ENCODE measurements at regions not wholly inside any gene's neighbourhood (a gene's known extent, or its start where the extent isn't known, plus 50 kb on each side); places are given as distances from the start of the nearest gene placed in this dataset.

DNA sequence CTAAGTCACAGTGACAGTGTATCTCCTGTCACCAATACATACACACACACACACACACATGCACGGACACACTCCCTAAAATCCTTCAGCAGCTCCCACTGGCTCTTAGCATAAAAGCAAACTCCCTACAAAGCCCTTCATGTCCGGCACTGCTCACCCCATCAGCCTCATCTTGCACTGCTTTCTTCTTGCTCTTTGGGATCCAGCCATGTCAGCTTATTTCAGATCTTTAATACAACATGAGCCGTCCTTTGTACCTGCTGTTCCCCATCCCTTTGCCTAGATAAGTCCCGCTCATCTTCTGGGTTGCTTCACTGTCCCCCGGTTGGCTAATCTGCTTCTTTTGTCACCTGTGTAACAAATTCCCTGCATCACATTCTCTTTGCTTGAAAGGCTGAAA is 82.1 kb upstream of the VAV3 start:
- Histone ChIP-seq H3K79me2 (ENCODE audit: low read length) (no peaks in the 10 kb centered on the region), H3K9ac (ENCODE audit: low read length) (no peak overlapping the region), H3K4me1 (ENCODE audit: low read length) (peaks cover 12% of the 10 kb centered on the region), H3K9me3 (ENCODE audit: insufficient read depth, low read length) (no peaks in the 10 kb centered on the region), H3K4me2 (ENCODE audit: low read length) (no peak overlapping the region), H2AFZ (ENCODE audit: low read depth, low read length) (no peak overlapping the region), H4K20me1 (ENCODE audit: insufficient read depth, low read length) (no peaks in the 10 kb centered on the region), H3K36me3 (replicated peaks; ENCODE audit: low read depth, low read length) (no peaks in the 10 kb centered on the region), H3K27ac (ENCODE audit: low read length) (no peak overlapping the region), H3K27me3 (ENCODE audit: low read depth, low read length) (no peaks in the 10 kb centered on the region), H3K4me3 (ENCODE audit: low read length) (no peak overlapping the region)
- TF ChIP-seq, protein P1, sequence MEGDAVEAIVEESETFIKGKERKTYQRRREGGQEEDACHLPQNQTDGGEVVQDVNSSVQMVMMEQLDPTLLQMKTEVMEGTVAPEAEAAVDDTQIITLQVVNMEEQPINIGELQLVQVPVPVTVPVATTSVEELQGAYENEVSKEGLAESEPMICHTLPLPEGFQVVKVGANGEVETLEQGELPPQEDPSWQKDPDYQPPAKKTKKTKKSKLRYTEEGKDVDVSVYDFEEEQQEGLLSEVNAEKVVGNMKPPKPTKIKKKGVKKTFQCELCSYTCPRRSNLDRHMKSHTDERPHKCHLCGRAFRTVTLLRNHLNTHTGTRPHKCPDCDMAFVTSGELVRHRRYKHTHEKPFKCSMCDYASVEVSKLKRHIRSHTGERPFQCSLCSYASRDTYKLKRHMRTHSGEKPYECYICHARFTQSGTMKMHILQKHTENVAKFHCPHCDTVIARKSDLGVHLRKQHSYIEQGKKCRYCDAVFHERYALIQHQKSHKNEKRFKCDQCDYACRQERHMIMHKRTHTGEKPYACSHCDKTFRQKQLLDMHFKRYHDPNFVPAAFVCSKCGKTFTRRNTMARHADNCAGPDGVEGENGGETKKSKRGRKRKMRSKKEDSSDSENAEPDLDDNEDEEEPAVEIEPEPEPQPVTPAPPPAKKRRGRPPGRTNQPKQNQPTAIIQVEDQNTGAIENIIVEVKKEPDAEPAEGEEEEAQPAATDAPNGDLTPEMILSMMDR (IDR thresholded peaks at IDR 0.05; ENCODE audit: low read depth, low read length): no peak
- TF ChIP-seq EZH2phosphoT487 (IDR thresholded peaks at IDR 0.05; ENCODE audit: low read depth): no peak

DNA sequence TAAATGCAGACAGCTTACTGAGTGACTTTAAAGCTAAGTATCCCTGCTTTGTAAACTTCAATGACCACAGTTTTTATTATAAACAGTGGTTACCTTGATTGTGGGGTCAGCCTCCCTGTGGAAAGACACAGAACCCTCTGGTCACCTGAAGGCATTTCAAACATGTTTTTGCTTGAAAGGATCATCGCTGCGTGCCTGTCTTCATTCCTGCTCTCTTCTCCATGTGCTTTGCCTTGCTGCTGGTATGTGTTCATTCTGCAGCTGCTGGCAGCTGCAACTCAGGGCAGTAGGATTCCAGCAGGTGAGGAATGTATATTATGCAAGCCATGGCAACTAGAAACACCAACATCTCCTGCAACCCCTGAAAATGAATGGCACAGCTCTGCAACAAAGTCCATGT is 81.0 kb upstream of the VAV3 start:
- TF ChIP-seq, protein P1 (IDR thresholded peaks at IDR 0.05; ENCODE audit: low read depth, low read length): no peak
- no peak for TF ChIP-seq EZH2phosphoT487 (IDR thresholded peaks at IDR 0.05; ENCODE audit: low read depth)
- Histone ChIP-seq H3K27ac (ENCODE audit: low read length) (no peak overlapping the region), H3K4me3 (ENCODE audit: low read length) (no peak overlapping the region), H3K79me2 (ENCODE audit: low read length) (no peaks in the 10 kb centered on the region), H4K20me1 (ENCODE audit: insufficient read depth, low read length) (no peaks in the 10 kb centered on the region), H3K9me3 (ENCODE audit: insufficient read depth, low read length) (no peaks in the 10 kb centered on the region), H3K4me2 (ENCODE audit: low read length) (no peak overlapping the region), H3K4me1 (ENCODE audit: low read length) (peaks cover 18% of the 10 kb centered on the region), H3K36me3 (replicated peaks; ENCODE audit: low read depth, low read length) (no peaks in the 10 kb centered on the region), H2AFZ (ENCODE audit: low read depth, low read length) (no peak overlapping the region), H3K9ac (ENCODE audit: low read length) (no peak overlapping the region), H3K27me3 (ENCODE audit: low read depth, low read length) (no peaks in the 10 kb centered on the region)

DNA sequence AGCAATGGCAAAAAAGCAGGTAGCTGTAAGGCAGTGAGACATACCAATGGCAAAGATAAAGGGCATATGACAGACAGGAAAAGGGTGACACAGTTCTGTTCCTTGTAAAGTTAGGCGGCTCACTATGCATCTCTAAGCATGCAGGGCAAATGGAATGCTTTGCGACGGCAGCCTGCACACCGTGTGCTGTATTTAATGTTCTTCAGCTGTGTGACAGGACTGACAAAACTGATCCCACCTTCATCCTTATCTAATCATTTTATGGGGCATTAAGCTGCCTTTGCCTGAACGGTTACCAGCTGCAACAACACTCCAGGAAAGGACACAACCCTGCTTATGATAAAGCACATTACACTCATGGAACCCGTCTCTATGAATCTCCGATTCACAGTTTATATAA is 80.5 kb upstream of the VAV3 start:
- Histone ChIP-seq H3K4me2 (ENCODE audit: low read length) (no peak overlapping the region), H3K9ac (ENCODE audit: low read length) (no peak overlapping the region), H3K4me1 (ENCODE audit: low read length) (peaks cover 18% of the 10 kb centered on the region), H4K20me1 (ENCODE audit: insufficient read depth, low read length) (no peaks in the 10 kb centered on the region), H3K27me3 (ENCODE audit: low read depth, low read length) (no peaks in the 10 kb centered on the region), H3K79me2 (ENCODE audit: low read length) (no peaks in the 10 kb centered on the region), H3K27ac (ENCODE audit: low read length) (no peak overlapping the region), H2AFZ (ENCODE audit: low read depth, low read length) (no peak overlapping the region), H3K36me3 (replicated peaks; ENCODE audit: low read depth, low read length) (no peaks in the 10 kb centered on the region), H3K9me3 (ENCODE audit: insufficient read depth, low read length) (no peaks in the 10 kb centered on the region), H3K4me3 (ENCODE audit: low read length) (no peak overlapping the region)
- TF ChIP-seq, protein P1 (IDR thresholded peaks at IDR 0.05; ENCODE audit: low read depth, low read length): no peak
- TF ChIP-seq EZH2phosphoT487 (IDR thresholded peaks at IDR 0.05; ENCODE audit: low read depth): no peak

DNA sequence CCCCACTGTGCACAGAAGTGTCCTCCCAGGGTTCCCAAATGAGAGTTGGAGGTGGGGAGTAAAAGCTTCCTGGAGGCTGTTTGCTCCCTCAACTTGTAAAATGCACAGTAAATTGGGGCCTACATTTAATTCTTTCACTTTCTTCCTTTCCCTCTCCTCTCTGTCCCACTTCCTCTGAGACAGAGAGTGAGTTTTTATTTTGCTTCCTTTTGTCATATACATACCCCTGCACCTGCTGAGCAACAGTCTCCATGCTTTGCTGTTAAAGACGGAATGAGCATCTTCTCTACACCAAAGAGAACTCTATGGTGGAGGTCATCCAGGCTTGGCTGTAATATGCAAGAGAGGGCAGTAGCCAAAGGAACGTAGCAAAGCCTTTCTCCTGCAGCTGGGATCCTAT is 79.3 kb upstream of the VAV3 start:
- H3K4me3 ChIP-seq (ENCODE audit: low read length): no peak overlapping the region
- no peaks in the 10 kb centered on the region for H3K79me2 ChIP-seq (ENCODE audit: low read length)
- TF ChIP-seq, protein P1 (IDR thresholded peaks at IDR 0.05; ENCODE audit: low read depth, low read length): no peak
- no peak for TF ChIP-seq EZH2phosphoT487 (IDR thresholded peaks at IDR 0.05; ENCODE audit: low read depth)
- H3K27ac ChIP-seq (ENCODE audit: low read length): no peak overlapping the region
- H3K9ac ChIP-seq (ENCODE audit: low read length): no peak overlapping the region
- no peaks in the 10 kb centered on the region for H3K27me3 ChIP-seq (ENCODE audit: low read depth, low read length)
- no peaks in the 10 kb centered on the region for H3K9me3 ChIP-seq (ENCODE audit: insufficient read depth, low read length)
- H3K4me2 ChIP-seq (ENCODE audit: low read length): no peak overlapping the region
- no peaks in the 10 kb centered on the region for H4K20me1 ChIP-seq (ENCODE audit: insufficient read depth, low read length)
- H2AFZ ChIP-seq (ENCODE audit: low read depth, low read length): no peak overlapping the region
- H3K36me3 ChIP-seq (replicated peaks; ENCODE audit: low read depth, low read length): no peaks in the 10 kb centered on the region
- peaks cover 18% of the 10 kb centered on the region for H3K4me1 ChIP-seq (ENCODE audit: low read length)
